ENCODE measurements at regions not wholly inside any gene's neighbourhood (a gene's known extent, or its start where the extent isn't known, plus 50 kb on each side); places are given as distances from the start of the nearest gene placed in this dataset.

DNA sequence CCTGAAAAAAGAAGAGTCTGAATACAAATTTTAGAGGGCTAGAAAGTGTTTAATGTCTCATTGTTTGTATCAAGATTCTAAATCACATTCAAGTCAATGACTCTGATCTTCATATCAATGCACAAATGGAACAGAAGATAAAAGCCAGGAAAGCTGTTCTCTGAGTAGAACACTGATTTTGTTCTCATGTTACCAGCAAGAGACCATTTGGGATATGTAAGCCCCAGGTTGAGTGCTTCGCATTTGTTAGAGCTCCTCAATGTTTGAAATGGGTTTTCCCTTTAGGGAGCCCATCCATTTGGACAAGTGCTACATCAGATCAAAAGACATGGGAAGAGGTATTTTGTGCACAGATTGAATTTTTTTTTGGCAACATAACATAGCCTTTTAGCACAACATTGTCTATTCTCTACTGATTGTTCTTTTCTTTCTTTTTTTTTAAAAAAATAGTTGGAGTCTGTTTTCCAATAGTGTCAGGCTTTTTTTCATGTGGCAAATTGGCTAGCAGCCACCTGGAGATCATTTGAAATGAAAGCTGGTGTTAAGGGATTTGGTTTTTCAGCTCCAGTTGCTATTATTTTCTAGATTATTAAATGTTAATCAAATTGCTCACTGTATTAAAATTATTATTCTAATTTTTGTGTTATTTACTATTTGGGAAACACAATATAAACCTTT, 74.5 kb upstream of the ZPLD1 start:
- no peak for TF ChIP-seq OSR1 (CRISPR knock-in tag; IDR thresholded peaks at IDR 0.05)
- TF ChIP-seq ZNF565 (CRISPR knock-in tag; conservative IDR thresholded peaks at IDR 0.05; ENCODE audit: low read depth), result no peak
- no peak for TF ChIP-seq TCF4 (CRISPR knock-in tag; IDR thresholded peaks at IDR 0.05; ENCODE audit: borderline replicate concordance)
- TF ChIP-seq, protein P1, sequence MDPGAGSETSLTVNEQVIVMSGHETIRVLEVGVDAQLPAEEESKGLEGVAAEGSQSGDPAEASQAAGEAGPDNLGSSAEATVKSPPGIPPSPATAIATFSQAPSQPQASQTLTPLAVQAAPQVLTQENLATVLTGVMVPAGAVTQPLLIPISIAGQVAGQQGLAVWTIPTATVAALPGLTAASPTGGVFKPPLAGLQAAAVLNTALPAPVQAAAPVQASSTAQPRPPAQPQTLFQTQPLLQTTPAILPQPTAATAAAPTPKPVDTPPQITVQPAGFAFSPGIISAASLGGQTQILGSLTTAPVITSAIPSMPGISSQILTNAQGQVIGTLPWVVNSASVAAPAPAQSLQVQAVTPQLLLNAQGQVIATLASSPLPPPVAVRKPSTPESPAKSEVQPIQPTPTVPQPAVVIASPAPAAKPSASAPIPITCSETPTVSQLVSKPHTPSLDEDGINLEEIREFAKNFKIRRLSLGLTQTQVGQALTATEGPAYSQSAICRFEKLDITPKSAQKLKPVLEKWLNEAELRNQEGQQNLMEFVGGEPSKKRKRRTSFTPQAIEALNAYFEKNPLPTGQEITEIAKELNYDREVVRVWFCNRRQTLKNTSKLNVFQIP (CRISPR knock-in tag; IDR thresholded peaks at IDR 0.05; ENCODE audit: borderline replicate concordance, low read depth), result no peak
- TF ChIP-seq, protein P2, sequence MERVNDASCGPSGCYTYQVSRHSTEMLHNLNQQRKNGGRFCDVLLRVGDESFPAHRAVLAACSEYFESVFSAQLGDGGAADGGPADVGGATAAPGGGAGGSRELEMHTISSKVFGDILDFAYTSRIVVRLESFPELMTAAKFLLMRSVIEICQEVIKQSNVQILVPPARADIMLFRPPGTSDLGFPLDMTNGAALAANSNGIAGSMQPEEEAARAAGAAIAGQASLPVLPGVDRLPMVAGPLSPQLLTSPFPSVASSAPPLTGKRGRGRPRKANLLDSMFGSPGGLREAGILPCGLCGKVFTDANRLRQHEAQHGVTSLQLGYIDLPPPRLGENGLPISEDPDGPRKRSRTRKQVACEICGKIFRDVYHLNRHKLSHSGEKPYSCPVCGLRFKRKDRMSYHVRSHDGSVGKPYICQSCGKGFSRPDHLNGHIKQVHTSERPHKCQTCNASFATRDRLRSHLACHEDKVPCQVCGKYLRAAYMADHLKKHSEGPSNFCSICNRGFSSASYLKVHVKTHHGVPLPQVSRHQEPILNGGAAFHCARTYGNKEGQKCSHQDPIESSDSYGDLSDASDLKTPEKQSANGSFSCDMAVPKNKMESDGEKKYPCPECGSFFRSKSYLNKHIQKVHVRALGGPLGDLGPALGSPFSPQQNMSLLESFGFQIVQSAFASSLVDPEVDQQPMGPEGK (CRISPR knock-in tag; IDR thresholded peaks at IDR 0.05; ENCODE audit: borderline replicate concordance), result no peak
- no peak for TF ChIP-seq ZFP3 (CRISPR knock-in tag; IDR thresholded peaks at IDR 0.05)
- TF ChIP-seq ZNF70 (CRISPR knock-in tag; IDR thresholded peaks at IDR 0.05), result no peak
- no peak for TF ChIP-seq PPARA (CRISPR knock-in tag; IDR thresholded peaks at IDR 0.05; ENCODE audit: borderline replicate concordance)
- TF ChIP-seq, protein P3, sequence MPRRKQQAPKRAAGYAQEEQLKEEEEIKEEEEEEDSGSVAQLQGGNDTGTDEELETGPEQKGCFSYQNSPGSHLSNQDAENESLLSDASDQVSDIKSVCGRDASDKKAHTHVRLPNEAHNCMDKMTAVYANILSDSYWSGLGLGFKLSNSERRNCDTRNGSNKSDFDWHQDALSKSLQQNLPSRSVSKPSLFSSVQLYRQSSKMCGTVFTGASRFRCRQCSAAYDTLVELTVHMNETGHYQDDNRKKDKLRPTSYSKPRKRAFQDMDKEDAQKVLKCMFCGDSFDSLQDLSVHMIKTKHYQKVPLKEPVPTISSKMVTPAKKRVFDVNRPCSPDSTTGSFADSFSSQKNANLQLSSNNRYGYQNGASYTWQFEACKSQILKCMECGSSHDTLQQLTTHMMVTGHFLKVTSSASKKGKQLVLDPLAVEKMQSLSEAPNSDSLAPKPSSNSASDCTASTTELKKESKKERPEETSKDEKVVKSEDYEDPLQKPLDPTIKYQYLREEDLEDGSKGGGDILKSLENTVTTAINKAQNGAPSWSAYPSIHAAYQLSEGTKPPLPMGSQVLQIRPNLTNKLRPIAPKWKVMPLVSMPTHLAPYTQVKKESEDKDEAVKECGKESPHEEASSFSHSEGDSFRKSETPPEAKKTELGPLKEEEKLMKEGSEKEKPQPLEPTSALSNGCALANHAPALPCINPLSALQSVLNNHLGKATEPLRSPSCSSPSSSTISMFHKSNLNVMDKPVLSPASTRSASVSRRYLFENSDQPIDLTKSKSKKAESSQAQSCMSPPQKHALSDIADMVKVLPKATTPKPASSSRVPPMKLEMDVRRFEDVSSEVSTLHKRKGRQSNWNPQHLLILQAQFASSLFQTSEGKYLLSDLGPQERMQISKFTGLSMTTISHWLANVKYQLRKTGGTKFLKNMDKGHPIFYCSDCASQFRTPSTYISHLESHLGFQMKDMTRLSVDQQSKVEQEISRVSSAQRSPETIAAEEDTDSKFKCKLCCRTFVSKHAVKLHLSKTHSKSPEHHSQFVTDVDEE (CRISPR knock-in tag; IDR thresholded peaks at IDR 0.05), result no peak
